Fibroblast of mammary gland (primary cell): ENCODE measurements at regions not wholly inside any gene's neighbourhood (a gene's known extent, or its start where the extent isn't known, plus 50 kb on each side); places are given as distances from the start of the nearest gene placed in this dataset.

Experiments
- DNase-seq: peaks from one replicate; pipeline ENCODE4 v3.0.0-alpha.2; 2010; ENCODE audit warnings: low read depth
- H3K4me3 ChIP-seq: 2 replicates; pipeline ENCODE4 v1.5.1; 2011; ENCODE audit warnings: low read depth, mild to moderate bottlenecking, low read length, moderate library complexity; ENCODE audit not compliant: control insufficient read depth
- CTCF ChIP-seq: conservative IDR thresholded peaks from 2 replicates; pipeline ENCODE4 v1.5.1; 2011; ENCODE audit warnings: low read depth, low read length, inconsistent platforms; ENCODE audit not compliant: control insufficient read depth, insufficient read depth

- no peak for DNase-seq
Observed at GRCh38 chrX:113986427-113986826, 597.5 kb upstream of the HTR2C start.

GRCh38 chrX:113982766-113983165 lies 601.1 kb upstream of the HTR2C start:
- H3K4me3 ChIP-seq, result no peak overlapping the region
- no peak for DNase-seq
- TF ChIP-seq CTCF, result no peak

More at GRCh38 chrX:113986427-113986826, 597.5 kb upstream of the HTR2C start:
- TF ChIP-seq CTCF, result no peak
- H3K4me3 ChIP-seq, result no peak overlapping the region

GRCh38 chrX:113980953-113981352 lies 602.9 kb upstream of the HTR2C start:
- H3K4me3 ChIP-seq, result no peak overlapping the region
- TF ChIP-seq CTCF, result no peak
- no peak for DNase-seq

GRCh38 chrX:113977887-113978286 lies 606.0 kb upstream of the HTR2C start:
- TF ChIP-seq CTCF, result no peak
- H3K4me3 ChIP-seq, result no peak overlapping the region
- DNase-seq, result no peak

GRCh38 chrX:113975441-113975840 lies 608.4 kb upstream of the HTR2C start:
- no peak for TF ChIP-seq CTCF
- no peak for DNase-seq
- H3K4me3 ChIP-seq, result no peak overlapping the region

GRCh38 chrX:113974881-113975280 lies 609.0 kb upstream of the HTR2C start:
- DNase-seq, result no peak
- no peak overlapping the region for H3K4me3 ChIP-seq
- no peak for TF ChIP-seq CTCF

GRCh38 chrX:113973706-113974105 lies 610.2 kb upstream of the HTR2C start:
- no peak overlapping the region for H3K4me3 ChIP-seq
- DNase-seq, result no peak
- TF ChIP-seq CTCF, result no peak
